Putamen (tissue), 1 donor: ENCODE measurements at regions not wholly inside any gene's neighbourhood (a gene's known extent, or its start where the extent isn't known, plus 50 kb on each side); places are given as distances from the start of the nearest gene placed in this dataset.
"Not testable (repeated sequence)": the region's sequence is repeated elsewhere in the genome, so short reads cannot be mapped to it uniquely, and the experiment has no call there.

Source experiments
- DNase-seq: peaks from one replicate; pipeline ENCODE4 v3.0.0-alpha.2; 2016; ENCODE audit warnings: low spot score

DNA sequence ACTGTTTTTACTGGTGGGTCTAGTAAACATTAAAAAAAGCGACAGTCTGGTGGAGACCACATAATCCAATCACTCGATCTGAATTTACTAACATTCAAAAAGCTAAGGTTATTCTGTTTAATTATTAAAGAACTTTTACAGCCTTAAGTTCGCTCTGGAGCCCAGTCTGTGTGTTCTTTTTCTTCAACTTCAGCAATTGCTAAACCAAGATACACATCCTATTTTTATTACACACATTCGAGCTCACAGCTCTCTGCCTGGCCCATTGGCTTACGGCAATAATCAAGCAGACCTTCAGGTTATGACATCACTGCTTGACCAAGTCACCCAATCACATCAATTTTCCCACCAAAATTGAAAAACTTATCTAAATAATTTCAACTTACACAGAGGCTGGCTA lies 57.4 kb upstream of the PRSS16 start:
- no peak for DNase-seq

DNA sequence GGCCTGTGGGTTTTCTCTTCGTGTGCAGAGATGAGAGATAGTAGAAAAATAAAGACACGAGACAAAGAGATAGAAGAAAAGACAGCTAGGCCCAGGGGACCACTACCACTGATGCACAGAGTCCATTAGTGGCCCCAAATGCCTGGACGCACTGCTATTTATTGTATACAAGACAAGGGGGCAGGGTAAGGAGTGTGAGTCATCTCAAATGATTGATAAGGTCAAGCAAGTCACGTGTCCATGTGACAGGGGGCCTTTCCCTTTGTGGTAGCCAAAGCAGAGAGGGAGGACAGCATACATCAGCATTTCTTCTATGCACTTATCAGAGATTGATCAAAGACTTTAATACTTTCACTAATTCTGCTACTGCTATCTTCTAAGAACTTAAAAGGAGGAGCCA lies 53.0 kb upstream of the PRSS16 start:
- not testable (repeated sequence) for DNase-seq

DNA sequence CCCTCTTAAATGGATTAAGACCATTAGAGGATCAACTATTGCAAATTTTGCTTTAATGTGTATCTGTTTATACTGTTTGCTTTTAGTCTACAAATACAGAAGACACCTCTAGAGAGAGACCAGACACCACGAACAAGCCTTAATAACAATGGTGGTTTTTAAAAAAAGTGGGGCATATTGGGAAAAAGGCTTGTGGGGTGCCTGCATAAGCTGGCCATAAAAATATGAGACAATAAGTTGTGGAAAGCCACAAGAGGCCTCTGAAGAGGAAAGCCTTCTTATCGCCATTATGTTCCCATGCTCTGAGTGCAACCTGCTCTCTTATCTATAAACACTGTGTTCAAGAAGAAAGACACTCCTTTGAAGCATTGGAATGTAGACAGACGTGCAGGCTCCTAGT lies 52.0 kb upstream of the PRSS16 start:
- not testable (repeated sequence) for DNase-seq
